GM21786 (cell line): ENCODE measurements at regions not wholly inside any gene's neighbourhood (a gene's known extent, or its start where the extent isn't known, plus 50 kb on each side); places are given as distances from the start of the nearest gene placed in this dataset.

Experiments
- ATAC-seq: cut with Tn5 transposase; IDR thresholded peaks from one replicate; pipeline ENCODE4 v1.9.1; 2021; ENCODE audit not compliant: unreplicated experiment

DNA sequence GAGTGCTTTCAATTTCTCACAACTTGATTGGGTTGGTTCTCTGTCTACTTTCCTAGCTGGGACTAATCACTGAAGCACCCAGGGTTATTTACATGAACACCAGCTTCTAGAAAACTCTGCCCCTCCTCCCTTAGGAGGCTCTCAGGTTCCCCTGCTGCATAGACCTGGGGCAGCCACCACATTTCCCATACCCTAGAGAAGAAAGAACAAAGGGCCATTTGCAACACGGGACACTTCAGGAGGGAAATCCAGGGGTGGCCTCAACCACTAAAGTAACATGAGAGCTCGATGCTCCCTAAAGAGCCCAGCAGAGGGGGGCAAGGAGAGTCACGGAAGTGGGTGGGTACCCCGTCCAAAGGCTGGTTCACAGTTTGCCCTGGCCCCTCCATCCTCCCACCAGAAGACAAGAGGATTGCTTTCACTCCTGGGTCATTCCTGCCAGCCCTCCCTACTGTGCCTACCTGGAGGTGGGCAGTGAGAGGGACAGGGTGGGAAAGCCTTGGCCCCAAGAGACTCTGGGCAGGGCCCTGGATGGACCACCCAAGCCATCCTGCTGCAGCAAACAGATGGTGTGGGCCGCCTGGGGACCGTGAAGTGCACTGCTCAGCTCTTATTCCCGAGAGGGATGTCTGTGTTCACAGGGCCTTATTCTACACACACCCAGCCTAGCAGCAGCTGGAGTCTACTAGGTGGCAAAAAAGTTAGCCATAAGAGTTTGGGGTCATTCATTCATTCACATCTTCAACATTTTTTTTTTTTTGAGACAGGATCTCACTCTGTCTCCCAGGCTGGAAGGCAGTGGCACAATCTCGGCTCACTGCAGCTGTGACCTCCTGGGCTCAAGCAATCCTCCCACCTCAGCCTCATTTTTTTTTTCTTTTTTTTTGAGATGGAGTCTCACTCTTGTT lies 392.1 kb downstream of the SOX9 start:
- ATAC-seq: peak; percentile 29

GRCh38 chr17:72514321-72514861 lies 393.6 kb downstream of the SOX9 start:
- ATAC-seq: no peak

- no peak for ATAC-seq
These were observed 394.1 kb downstream of the SOX9 start for GRCh38 chr17:72514891-72515290.

DNA sequence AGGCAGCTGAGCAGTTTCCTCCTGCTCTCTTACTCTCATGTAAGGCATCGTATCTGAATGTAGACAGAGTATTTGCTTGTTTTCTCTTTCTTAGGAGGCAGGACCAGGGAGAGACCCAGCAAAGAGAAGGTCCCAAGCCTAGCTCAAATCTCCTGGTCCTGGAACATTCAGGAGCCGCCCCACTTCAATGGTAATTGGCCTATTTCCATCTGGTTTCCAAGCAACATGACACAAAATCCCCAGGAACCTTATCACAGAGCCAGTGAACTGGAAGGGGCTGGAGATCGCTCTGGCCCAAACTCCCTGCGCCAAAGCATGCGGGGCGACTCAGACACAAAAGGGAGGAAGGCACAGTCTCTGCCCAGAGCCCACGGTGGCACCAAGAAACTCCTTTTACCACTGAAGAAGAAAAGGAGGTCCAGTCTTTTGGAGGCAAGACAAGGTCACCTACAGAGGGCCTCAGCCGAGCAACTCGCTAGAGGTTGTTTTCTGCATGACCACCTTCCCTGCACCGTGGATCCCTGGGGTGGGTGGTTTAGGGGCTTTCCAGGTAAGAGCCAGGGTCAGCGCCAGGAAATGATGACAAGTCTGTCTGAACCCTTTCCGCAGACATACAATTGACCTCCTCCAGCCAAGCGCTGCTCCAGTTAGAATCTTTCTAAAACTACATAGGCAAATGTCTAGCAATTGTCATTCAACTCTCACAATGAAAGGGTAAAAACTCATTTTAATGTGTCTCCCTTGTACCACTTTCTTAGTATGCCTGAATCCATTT lies 394.7 kb downstream of the SOX9 start:
- ATAC-seq: no peak

- ATAC-seq: peak; percentile 20
These were observed 396.1 kb downstream of the SOX9 start for GRCh38 chr17:72516772-72517399.

DNA sequence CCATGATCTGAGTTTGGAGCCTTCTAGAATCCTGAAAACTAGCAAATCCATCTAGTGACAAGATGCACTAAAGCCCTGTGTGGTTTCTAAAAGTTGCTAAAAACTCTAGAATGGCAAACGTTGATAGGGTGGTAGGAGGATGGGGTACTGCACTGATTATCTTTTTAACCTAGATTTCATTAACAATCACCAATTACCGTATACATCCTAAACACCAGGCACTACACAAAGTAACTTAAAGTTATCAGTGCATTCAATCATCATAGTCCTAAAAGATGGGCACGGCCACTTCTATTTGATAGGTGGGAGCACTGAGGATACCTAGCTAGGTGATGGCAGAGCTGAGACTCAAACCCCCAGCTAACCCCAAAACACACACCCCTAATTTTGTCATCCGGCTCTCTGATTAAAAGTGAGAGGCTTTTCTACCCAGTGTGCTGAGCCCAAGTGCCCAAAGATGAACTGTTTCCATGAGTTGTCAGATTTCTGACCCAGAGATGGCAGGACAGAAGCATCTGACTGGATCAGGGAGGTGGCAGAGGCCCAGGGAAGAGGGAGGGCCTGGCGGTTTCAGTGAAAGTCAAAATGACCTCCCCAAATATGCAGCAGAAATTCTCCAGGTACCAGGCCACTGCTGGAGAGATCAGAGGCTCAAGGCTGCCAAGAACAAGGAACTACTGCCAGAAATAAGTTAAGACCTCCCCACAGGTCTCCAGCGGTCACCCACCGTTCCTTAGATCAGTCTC lies 396.8 kb downstream of the SOX9 start:
- no peak for ATAC-seq

GRCh38 chr17:72518159-72518732 lies 397.4 kb downstream of the SOX9 start:
- ATAC-seq: no peak

DNA sequence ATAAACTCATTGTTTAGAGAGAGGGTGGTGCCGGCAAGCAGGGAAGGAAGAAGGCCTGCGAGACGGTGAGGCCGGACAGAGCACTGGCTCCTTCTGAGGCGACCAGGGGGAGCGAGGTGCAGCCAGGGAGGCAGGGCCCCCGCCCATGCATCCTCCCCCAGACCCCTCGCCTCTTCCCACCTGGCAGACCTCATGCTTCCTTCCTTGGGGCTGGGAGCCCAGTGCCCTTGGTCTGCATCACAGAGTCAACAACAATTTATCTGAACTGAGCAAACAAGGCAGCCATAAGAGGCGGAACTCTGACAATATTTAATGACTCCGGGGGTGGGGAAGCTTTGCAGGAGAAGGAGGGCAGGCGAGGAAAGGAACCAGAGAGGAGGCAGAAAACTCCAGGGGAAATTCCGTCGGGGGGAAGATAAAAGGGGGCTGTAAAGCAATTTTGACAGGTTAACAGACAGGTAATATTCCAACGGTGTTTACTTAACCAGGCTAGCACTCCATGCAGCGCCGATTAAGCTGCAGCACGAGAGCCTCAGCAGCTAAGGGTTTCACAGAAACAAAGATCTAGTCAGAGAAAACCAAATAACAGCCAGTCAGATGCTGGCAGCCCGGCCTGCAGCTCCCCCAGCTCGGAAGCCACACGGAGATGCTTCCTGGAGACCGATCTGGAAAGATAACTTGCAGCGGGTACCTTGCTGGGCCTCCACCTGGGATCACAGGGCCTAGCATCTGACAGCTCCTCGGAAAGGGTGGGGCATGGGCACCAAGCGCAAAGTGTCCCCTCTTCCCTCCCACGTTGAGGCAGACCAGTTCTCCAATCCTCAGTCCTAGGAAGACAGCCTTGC lies 398.2 kb downstream of the SOX9 start:
- ATAC-seq: no peak

- ATAC-seq: no peak
These were observed 398.7 kb downstream of the SOX9 start for GRCh38 chr17:72519598-72519936.

DNA sequence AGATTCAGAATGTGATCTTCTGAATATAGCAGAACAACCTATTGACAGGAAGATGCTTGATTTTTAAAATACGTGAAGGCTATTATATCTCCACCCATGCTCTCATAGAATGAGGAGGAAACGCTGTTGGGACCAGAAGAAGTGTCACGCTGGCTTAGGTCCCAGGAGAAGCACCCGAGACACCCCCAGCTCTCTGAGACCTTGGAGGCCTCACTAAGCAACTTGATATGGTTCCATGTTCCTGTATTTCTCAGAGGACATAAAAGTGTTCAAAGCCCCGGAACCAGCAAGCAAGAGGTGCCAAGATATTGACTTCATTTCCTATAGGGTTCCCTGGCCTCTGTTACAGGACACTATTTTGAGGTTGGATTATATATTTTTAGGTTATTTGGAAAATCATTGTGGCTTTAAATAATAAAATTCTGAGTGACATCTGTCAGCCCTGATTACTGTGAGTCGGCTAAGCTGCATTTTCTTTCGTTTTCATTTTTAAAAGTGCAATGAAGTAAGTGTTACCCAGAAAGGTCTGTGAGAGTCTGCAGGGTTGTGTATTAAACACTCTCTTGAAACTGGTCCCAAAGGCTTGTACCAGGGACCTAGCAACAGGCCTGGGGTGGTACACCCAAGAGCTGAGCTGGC lies 400.0 kb downstream of the SOX9 start:
- ATAC-seq: no peak

GRCh38 chr17:72523491-72523890 lies 402.7 kb downstream of the SOX9 start:
- no peak for ATAC-seq

- ATAC-seq: no peak
These were observed 404.6 kb downstream of the SOX9 start for GRCh38 chr17:72525225-72526015.

DNA sequence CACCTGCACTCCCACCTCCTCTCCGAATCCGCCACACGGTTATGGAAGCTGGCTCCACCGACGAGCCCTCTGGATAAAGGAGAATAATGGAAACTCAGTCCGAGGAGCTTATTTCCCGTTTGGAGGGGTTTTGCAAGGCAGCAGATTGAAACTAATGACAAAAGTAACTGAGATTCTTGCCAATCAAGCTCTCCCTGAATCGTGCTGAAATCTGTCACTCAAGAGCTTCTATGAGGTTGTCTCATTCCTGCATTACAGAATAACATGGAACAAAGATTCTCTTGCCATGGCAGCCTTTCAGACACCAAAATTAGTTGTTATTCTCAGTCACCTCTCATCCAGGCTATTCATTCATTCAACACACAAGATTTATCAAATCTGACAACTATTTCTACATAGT lies 405.9 kb downstream of the SOX9 start:
- ATAC-seq: no peak

DNA sequence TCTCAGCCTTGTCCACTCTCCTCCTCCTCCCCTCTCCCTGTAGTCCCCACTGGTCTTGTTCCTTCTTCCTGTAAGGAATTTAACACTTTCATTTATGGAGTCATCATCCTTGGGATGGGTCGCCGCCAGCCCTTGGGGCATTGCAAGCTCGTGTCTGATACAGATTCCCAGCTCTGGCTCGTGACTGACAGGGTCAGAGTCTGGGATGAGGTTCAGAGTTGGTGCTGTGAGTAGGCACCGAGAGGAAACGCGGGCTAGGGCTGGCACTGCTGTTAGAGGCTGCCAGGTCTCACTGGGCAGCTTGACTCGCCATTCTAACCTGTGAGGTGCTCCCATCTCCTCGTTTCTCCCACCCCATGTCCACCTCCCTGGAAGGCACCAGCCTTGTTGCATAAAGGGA lies 407.0 kb downstream of the SOX9 start:
- ATAC-seq: no peak

- ATAC-seq: no peak
These were observed 407.9 kb downstream of the SOX9 start for GRCh38 chr17:72528683-72529082.

GRCh38 chr17:72529386-72529785 lies 408.6 kb downstream of the SOX9 start:
- no peak for ATAC-seq

- no peak for ATAC-seq
These were observed 409.6 kb downstream of the SOX9 start for GRCh38 chr17:72530454-72530853.

GRCh38 chr17:72531729-72532128 lies 410.9 kb downstream of the SOX9 start:
- no peak for ATAC-seq
